RWPE1 (cell line): ENCODE measurements at regions not wholly inside any gene's neighbourhood (a gene's known extent, or its start where the extent isn't known, plus 50 kb on each side); places are given as distances from the start of the nearest gene placed in this dataset.

Source experiments
- CTCF ChIA-PET: fragments of 350-600 bp; sonication (Branson Sonifier 250); formaldehyde crosslinking; extraction: SDS; loops from one replicate; lab custom pipeline; 2021; lab: Yijun Ruan, JAX
- POLR2A ChIA-PET: fragments of 400-600 bp; formaldehyde crosslinking; extraction: SDS; loops from one replicate; lab custom pipeline; 2020; ENCODE audit warnings: antibody characterized with exemption; ENCODE audit not compliant: low non-redundant PET; lab: Yijun Ruan, JAX
- DNase-seq: peaks from one replicate; pipeline ENCODE4 v3.0.0; 2012; ENCODE audit warnings: low spot score
- H3K27ac ChIP-seq: fragments of 450-650 bp; 2 replicates; pipeline ENCODE4 v1.5.1; 2017
- TF ChIP-seq, protein P1 (sequence below): fragments of 450-650 bp; conservative IDR thresholded peaks from 2 replicates; pipeline ENCODE4 v1.5.1; 2017; ENCODE audit warnings: low read depth, mild to moderate bottlenecking

DNA sequence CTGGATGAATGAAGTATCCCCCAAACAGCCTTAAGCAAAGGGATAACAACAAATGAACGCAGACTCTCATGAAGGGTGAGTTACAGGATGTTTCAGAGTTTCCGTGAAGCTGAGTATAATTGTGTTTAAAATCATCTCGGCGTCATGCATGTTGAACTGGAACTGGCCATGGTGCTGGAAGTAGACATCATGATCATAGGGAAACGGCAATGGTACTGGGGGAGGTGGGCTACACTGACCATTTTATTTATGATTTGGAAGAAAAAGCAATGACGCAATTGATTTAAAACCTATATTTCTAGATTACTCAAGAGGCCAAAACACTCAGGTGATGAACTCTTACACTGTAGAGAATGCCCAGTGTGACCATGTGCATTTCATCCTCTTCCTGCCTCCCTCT lies 387.9 kb upstream of the MYT1L start:
- POLR2A ChIA-PET, result no interaction called here
- CTCF ChIA-PET, result no interaction called here
- no peak for DNase-seq
- H3K27ac ChIP-seq, result no peak overlapping the region
- TF ChIP-seq, protein P1, sequence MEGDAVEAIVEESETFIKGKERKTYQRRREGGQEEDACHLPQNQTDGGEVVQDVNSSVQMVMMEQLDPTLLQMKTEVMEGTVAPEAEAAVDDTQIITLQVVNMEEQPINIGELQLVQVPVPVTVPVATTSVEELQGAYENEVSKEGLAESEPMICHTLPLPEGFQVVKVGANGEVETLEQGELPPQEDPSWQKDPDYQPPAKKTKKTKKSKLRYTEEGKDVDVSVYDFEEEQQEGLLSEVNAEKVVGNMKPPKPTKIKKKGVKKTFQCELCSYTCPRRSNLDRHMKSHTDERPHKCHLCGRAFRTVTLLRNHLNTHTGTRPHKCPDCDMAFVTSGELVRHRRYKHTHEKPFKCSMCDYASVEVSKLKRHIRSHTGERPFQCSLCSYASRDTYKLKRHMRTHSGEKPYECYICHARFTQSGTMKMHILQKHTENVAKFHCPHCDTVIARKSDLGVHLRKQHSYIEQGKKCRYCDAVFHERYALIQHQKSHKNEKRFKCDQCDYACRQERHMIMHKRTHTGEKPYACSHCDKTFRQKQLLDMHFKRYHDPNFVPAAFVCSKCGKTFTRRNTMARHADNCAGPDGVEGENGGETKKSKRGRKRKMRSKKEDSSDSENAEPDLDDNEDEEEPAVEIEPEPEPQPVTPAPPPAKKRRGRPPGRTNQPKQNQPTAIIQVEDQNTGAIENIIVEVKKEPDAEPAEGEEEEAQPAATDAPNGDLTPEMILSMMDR, result no peak

DNA sequence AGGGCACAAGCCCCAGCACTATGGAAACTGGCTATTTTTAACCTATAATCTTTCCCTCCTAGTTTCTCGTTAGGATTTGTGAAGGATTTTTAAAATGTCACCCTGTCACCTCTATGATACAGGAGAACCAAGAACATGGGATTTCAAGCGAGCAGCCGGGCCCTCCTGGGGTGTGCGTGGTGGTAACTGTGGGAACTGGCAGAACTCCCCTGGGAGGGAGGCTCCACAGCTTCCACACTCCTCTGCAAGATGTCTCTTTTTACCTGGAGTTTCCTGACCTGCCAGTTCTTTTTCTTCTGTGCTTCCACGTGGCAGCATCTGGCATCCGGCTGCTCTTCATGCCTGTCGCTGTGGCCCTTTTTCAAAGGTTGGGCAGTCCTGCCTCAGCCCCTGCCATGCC lies 386.3 kb upstream of the MYT1L start:
- TF ChIP-seq, protein P1, result no peak
- H3K27ac ChIP-seq, result no peak overlapping the region
- DNase-seq, result no peak
- POLR2A ChIA-PET, result no interaction called here
- CTCF ChIA-PET, result no interaction called here

DNA sequence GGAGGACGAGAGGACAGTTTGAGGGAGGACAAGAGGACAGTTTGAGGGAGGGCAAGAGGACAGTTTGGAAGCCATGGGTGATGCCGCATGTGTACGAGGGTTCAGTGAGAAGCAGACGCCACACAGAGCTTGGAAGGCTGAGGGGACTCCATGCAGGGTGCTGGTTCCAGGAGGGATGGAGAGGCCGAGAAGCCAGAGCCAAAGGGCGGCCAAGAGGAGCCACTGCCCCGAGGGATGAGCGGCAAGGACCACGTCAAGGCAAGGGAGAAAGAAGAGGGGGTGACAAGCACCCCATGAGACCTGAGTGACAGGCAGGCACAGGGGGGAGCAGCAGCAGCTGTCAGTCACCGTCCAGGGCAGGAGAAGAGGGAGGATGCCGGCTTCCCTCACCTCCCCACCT lies 385.7 kb upstream of the MYT1L start:
- TF ChIP-seq, protein P1, result no peak
- no peak for DNase-seq
- ChIA-PET CTCF (no interaction called here), POLR2A (no interaction called here)
- H3K27ac ChIP-seq, result no peak overlapping the region

DNA sequence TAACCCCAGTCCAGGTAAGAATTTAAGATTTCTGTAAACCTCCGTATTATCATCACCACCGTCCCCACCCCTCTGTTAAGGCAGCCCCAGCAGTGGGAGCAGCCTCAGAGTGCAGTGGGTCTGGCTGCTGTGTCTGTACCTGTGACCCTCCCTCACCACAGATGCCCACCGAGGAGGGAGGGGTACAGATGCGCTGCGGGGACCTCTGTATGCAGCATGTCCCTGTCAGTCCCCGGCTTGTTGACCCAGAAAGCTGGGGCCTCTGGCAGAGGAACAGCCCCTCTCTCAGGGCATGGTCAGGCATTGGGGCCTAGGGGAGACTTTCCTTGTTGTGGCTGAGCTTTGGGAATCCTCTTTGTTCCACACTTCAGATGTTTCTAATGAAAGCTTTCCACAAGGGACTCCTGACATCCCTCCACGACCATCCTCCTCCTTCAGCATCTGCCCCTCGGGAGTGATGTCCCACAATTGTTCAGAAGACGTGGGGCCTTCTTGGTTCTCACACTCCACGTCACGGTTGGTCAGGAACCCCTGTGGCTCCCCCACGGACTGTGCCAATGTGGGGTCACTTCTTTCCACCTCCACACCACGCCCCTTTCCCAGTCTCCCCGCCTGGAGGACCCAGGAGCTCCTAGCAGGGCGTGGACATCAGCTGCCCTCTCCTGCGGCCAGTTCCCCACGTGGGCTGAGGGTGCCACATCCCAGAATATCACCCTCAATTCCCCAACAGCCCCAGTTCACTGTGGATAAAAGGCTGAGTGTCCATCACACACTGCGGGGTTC lies 384.2 kb upstream of the MYT1L start:
- ChIA-PET POLR2A (no interaction called here), CTCF (no interaction called here)
- no peak overlapping the region for H3K27ac ChIP-seq
- TF ChIP-seq, protein P1, result no peak
- no peak for DNase-seq

DNA sequence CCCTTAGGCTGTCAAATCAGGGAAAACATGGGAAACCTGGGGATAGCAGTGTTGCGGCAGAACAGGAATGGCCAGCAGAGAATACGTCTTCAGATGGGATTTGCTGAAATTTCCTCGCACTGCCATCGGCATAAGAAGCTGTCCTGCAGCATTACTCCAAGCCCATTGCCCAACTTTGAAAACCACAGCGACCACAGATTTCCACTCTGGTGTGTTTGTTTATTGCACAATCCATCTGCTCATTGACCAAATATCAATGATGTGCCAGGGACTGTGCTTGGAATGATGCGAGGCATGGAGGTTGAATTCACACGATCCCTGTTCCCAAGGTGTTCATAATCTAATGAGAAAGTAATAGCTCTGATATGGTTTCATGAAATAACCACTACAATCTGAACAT lies 383.3 kb upstream of the MYT1L start:
- DNase-seq, result no peak
- TF ChIP-seq, protein P1, result no peak
- POLR2A ChIA-PET, result no interaction called here
- H3K27ac ChIP-seq, result no peak overlapping the region
- CTCF ChIA-PET, result no interaction called here

DNA sequence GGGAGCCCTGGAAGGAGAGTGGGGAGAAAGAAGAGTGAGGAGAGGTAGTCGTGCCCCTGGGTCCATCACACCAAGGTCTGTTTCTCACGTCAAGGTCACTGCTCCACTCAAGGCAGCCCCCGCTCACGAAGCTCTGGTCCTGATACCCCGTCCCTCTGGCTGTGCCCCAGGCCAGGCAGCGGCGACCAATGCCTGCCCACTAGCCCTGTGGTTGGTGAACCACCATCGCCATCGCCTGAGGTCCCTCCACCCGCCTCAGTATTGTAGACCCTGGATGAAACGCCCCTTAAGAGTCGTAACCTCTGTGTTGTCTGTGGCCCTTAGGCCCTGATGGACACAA lies 378.3 kb upstream of the MYT1L start:
- no peak for DNase-seq
- TF ChIP-seq, protein P1, result no peak
- CTCF ChIA-PET, result no interaction called here
- POLR2A ChIA-PET, result no interaction called here
- no peak overlapping the region for H3K27ac ChIP-seq
